Mucosa of descending colon (tissue), 3 donors: ENCODE measurements at regions not wholly inside any gene's neighbourhood (a gene's known extent, or its start where the extent isn't known, plus 50 kb on each side); places are given as distances from the start of the nearest gene placed in this dataset.

Experiments used
- ATAC-seq: fragments of 200-7000 bp; cut with Tn5 transposase; one replicate; pipeline ENCODE4 v1.9.1; 2020; ENCODE audit warnings: mild to moderate bottlenecking, moderate library complexity
- DNase-seq, 3 donors: peaks; one replicate each; pipeline ENCODE4 v3.0.0-alpha.2; 2020
- H3K36me3 ChIP-seq: fragments of 200-600 bp; one replicate; pipeline ENCODE4 v1.8.0; 2021; ENCODE audit warnings: low read depth, mild to moderate bottlenecking
- H3K4me1 ChIP-seq: fragments of 200-600 bp; one replicate; pipeline ENCODE4 v1.8.0; 2021; ENCODE audit warnings: low read depth, mild to moderate bottlenecking
- H3K4me3 ChIP-seq: fragments of 200-600 bp; one replicate; pipeline ENCODE4 v1.8.0; 2021; ENCODE audit warnings: mild to moderate bottlenecking
- H3K9me3 ChIP-seq: fragments of 200-600 bp; one replicate; pipeline ENCODE4 v1.8.0; 2021; ENCODE audit warnings: mild to moderate bottlenecking
- CTCF ChIP-seq: fragments of 200-600 bp; IDR thresholded peaks from one replicate; pipeline ENCODE4 v1.8.0; 2022; ENCODE audit warnings: antibody characterized with exemption, mild to moderate bottlenecking
- intact Hi-C, 2 donors: fragments of 100-400 bp; cut with DNase I in 1 of 2; cut with micrococcal nuclease in 1 of 2; formaldehyde crosslinking; loops; one replicate each; pipeline versions ENCODE4 v1.11.0 to v1.11.1; 2022; cut with DNase I, micrococcal nuclease
- donor health status: DM: no; HTN: no; CAD: no; lungs with moderate emphysema.
- donor health status: DM: no; HTN: no; CAD: no.
- donor health status: DM: no; HTN: yes; CAD: no.

- H3K4me1 ChIP-seq, result no peaks in the 10 kb centered on the region
- no peak for TF ChIP-seq CTCF
- intact Hi-C loops, result no loop called here
- DNase-seq, result no peak
- H3K36me3 ChIP-seq, result no peaks in the 10 kb centered on the region
- H3K9me3 ChIP-seq, result no peaks in the 10 kb centered on the region
- ATAC-seq, result no peak
- H3K4me3 ChIP-seq, result no peak overlapping the region
Measured at GRCh38 chr20:53693262-53693871, 99.7 kb upstream of the ZNF217 start.

GRCh38 chr20:53692465-53693067, 98.9 kb upstream of the ZNF217 start:
- H3K36me3 ChIP-seq, result no peaks in the 10 kb centered on the region
- no peaks in the 10 kb centered on the region for H3K9me3 ChIP-seq
- H3K4me3 ChIP-seq, result no peak overlapping the region
- TF ChIP-seq CTCF, result no peak
- H3K4me1 ChIP-seq, result no peaks in the 10 kb centered on the region
- intact Hi-C loops, result no loop called here
- peak; percentile 64 for ATAC-seq
- DNase-seq, result no peak

- intact Hi-C loops, result no loop called here
- no peak for DNase-seq
- no peaks in the 10 kb centered on the region for H3K36me3 ChIP-seq
- H3K4me1 ChIP-seq, result no peaks in the 10 kb centered on the region
- no peak overlapping the region for H3K4me3 ChIP-seq
- no peak for TF ChIP-seq CTCF
- no peak for ATAC-seq
- no peaks in the 10 kb centered on the region for H3K9me3 ChIP-seq
Measured at GRCh38 chr20:53691811-53692192, 98.2 kb upstream of the ZNF217 start.

GRCh38 chr20:53691060-53691810, 97.6 kb upstream of the ZNF217 start:
- H3K36me3 ChIP-seq, result no peaks in the 10 kb centered on the region
- intact Hi-C loops, result no loop called here
- DNase-seq, result no peak
- no peaks in the 10 kb centered on the region for H3K4me1 ChIP-seq
- no peak for TF ChIP-seq CTCF
- H3K4me3 ChIP-seq, result no peak overlapping the region
- H3K9me3 ChIP-seq, result no peaks in the 10 kb centered on the region
- ATAC-seq, result peak; percentile 78

GRCh38 chr20:53688085-53688484, 94.4 kb upstream of the ZNF217 start:
- peak; percentile 13 for ATAC-seq
- intact Hi-C loops, result no loop called here
- Histone ChIP-seq H3K4me1 (peaks cover 2% of the 10 kb centered on the region), H3K9me3 (no peaks in the 10 kb centered on the region), H3K4me3 (no peak overlapping the region), H3K36me3 (no peaks in the 10 kb centered on the region)
- no peak for DNase-seq
- TF ChIP-seq CTCF, result no peak
